ENCODE measurements at regions not wholly inside any gene's neighbourhood (a gene's known extent, or its start where the extent isn't known, plus 50 kb on each side); places are given as distances from the start of the nearest gene placed in this dataset.
"Not testable (repeated sequence)": the region's sequence is repeated elsewhere in the genome, so short reads cannot be mapped to it uniquely, and the experiment has no call there.

GRCh38 chr11:22456993-22457762 is 119.0 kb downstream of the SLC17A6 start:
- DNase-seq = peak in 1 of 10 donors; percentile 61
- intact Hi-C loops (cut with DNase I) = no loop called here

DNA sequence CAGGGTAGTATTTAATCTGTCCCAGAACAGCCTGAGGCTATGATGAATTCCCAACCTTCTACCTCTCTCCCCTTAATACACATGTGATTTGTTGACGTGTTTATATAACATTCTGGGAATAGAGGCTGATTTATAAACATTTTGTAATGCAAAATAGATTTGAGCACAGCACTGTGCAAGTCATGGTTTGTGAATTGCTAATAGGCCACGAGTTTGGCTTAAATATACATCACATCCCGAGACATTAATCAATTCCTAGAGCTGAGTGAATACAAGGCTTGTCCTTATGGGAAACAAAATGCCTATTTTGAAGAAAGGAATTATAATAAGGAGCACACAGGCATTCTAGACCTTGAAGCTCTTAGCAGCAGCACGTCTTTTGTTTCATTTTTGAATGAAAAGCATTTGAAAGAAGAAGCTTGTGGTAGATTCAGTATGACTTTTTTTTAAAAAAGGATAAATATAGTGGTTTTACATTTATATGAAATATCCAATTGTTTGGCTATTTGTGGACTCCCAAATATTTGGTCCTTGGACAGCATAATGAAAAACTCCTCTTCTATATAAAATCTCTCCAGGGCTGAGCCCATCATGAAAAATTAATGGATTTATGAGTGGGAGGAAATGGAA is 116.4 kb downstream of the SLC17A6 start:
- no peak for DNase-seq
- intact Hi-C loops (cut with DNase I) = no loop called here

- DNase-seq = no peak
- intact Hi-C loops (cut with DNase I) = no loop called here
These were observed 111.3 kb downstream of the SLC17A6 start for GRCh38 chr11:22449441-22449840.

DNA sequence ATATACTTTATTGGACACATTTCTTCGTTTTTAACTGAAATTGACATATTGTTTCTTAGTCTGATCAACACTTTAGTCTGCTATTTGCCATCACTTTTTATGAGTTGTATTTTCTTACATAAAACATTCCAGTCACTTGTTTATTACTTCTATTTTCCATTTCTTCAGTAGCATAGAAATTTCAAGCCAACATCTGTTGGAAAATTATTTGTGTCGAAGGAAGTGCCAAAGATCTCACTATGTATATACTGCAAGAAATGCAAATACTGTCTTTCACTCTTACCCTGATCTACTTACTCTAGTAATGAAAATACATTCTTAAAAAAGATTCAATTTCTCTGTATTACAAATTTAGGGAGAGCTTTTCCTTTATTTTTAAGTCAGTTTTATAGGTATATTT is 105.9 kb downstream of the SLC17A6 start:
- no peak for DNase-seq
- intact Hi-C loops (cut with DNase I) = no loop called here

DNA sequence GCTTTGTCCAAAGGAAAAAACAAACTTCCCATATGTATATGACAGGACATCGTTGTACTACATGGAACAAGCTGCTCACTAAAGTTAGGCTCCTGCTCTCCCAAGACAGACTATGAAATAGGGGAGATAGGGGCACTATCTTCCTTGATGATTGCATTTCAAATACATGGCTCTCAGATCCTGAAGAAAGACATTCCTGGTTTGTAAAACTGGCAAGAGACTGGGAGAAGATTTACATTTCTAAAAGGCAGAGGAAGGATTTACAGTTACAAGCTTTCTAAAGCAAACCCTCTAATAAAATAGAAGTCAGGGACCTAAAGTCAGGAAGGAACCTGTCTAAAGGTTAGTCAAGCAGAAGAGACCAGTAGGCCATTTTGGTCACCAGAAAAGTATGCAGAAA is 103.7 kb downstream of the SLC17A6 start:
- DNase-seq = no peak
- intact Hi-C loops (cut with DNase I) = no loop called here

- intact Hi-C loops (cut with DNase I) = not testable (repeated sequence)
These were observed 97.4 kb downstream of the SLC17A6 start for GRCh38 chr11:22435582-22435981.

GRCh38 chr11:22433517-22433916 is 95.3 kb downstream of the SLC17A6 start:
- intact Hi-C loops (cut with DNase I) = no loop called here
- DNase-seq = no peak

More at GRCh38 chr11:22435582-22435981, 97.4 kb downstream of the SLC17A6 start:
- DNase-seq = peak in 1 of 10 donors; percentile 63

GRCh38 chr11:22433094-22433455 is 94.9 kb downstream of the SLC17A6 start:
- intact Hi-C loops (cut with DNase I) = no loop called here
- peak in 1 of 10 donors; percentile 22 for DNase-seq

GRCh38 chr11:22432291-22433093 is 94.3 kb downstream of the SLC17A6 start:
- intact Hi-C loops (cut with DNase I) = no loop called here

GRCh38 chr11:22431106-22431505 is 92.9 kb downstream of the SLC17A6 start:
- intact Hi-C loops (cut with DNase I) = no loop called here
- peak in 1 of 10 donors; percentile 63 for DNase-seq

More at GRCh38 chr11:22432291-22433093, 94.3 kb downstream of the SLC17A6 start:
- DNase-seq = peak; percentile 22 to 92 (median 55)

GRCh38 chr11:22430639-22431038 is 92.5 kb downstream of the SLC17A6 start:
- no peak for DNase-seq
- intact Hi-C loops (cut with DNase I) = no loop called here

DNA sequence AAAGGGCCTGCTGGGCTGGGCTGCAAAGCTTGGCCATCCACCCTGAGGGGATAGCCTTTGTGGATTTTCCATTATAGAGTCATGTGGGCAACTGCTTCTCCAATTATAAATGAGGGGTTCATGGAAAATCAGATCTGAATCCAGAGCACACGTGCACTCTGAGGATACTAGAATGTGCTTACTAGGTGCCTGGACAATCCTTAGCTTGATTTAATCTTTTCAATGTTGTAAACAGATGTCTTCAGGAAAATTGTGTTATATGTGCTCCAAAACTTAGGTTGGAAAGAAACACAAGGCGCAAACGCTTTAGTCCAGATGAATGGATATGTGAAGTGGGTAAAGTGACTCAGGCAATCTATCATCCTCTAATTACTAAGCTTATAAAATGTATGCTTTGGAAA is 92.0 kb downstream of the SLC17A6 start:
- DNase-seq = no peak
- intact Hi-C loops (cut with DNase I) = no loop called here
